Kidney (tissue), 13 donors: ENCODE measurements at regions not wholly inside any gene's neighbourhood (a gene's known extent, or its start where the extent isn't known, plus 50 kb on each side); places are given as distances from the start of the nearest gene placed in this dataset.

Source experiments
- DNase-seq, 5 donors: peaks; one replicate each; pipeline ENCODE4 v3.0.0-alpha.2; 2013 to 2020
- FAIRE-seq: peaks from 2 replicates; lab custom pipeline; 2012; peaks lifted over from hg19 to GRCh38; lab: Jason Lieb, UNC
- H3K27ac ChIP-seq, 2 donors: one replicate each; pipeline ENCODE4 v1.7.0; 2013; ENCODE audit warnings: low read depth in 2 of 2, low read length in 2 of 2, inconsistent platforms in 1 of 2
- H3K27me3 ChIP-seq: one replicate; pipeline ENCODE4 v1.7.1; 2013; ENCODE audit warnings: low read length, inconsistent platforms; ENCODE audit not compliant: control insufficient read depth, insufficient read depth
- H3K36me3 ChIP-seq, 3 donors: one replicate each; pipeline versions ENCODE4 v1.7.0 to v1.7.1; 2013; ENCODE audit warnings: low read length in 3 of 3, control low read depth in 1 of 3, inconsistent platforms in 1 of 3; ENCODE audit not compliant: insufficient read depth in 3 of 3, control insufficient read depth in 2 of 3
- H3K4me1 ChIP-seq, 3 donors: one replicate each; pipeline versions ENCODE4 v1.7.0 to v1.7.1; 2013; ENCODE audit warnings: low read length in 3 of 3, inconsistent platforms in 1 of 3, low read depth in 1 of 3; ENCODE audit not compliant: control insufficient read depth in 2 of 3, insufficient read depth in 2 of 3
- H3K4me3 ChIP-seq, 3 donors: one replicate each; pipeline versions ENCODE4 v1.7.0 to v1.8.1; 2013; ENCODE audit warnings: low read length in 3 of 3, control low read depth in 1 of 3, inconsistent platforms in 1 of 3
- H3K9ac ChIP-seq, 3 donors: one replicate each; pipeline versions ENCODE4 v1.7.0 to v1.7.1; 2013; ENCODE audit warnings: low read length in 3 of 3, control low read depth in 1 of 3, inconsistent platforms in 1 of 3
- H3K9me3 ChIP-seq, 3 donors: one replicate each; pipeline versions ENCODE4 v1.7.0 to v1.7.1; 2013; ENCODE audit warnings: low read length in 3 of 3, control low read depth in 1 of 3, inconsistent platforms in 1 of 3; ENCODE audit not compliant: control insufficient read depth in 2 of 3, insufficient read depth in 1 of 3
- CTCF ChIP-seq: IDR thresholded peaks from 3 replicates; pipeline ENCODE4 v1.5.1; 2012; ENCODE audit warnings: mild to moderate bottlenecking, moderate library complexity, borderline replicate concordance; ENCODE audit not compliant: insufficient read depth; ENCODE audit errors: extremely low read depth
- intact Hi-C: fragments of 100-400 bp; cut with DNase I; formaldehyde crosslinking; loops from one replicate; pipeline ENCODE4 v1.11.1; 2022
- donor health status: control.
- donor health status: control.
- donor health status: control.
- donor health status: control.
- donor health status: control.
- donor health status: DM: yes; HTN: yes; CAD: no.
- donor health status: Normal renal cell carcinoma (clear cell type).

DNA sequence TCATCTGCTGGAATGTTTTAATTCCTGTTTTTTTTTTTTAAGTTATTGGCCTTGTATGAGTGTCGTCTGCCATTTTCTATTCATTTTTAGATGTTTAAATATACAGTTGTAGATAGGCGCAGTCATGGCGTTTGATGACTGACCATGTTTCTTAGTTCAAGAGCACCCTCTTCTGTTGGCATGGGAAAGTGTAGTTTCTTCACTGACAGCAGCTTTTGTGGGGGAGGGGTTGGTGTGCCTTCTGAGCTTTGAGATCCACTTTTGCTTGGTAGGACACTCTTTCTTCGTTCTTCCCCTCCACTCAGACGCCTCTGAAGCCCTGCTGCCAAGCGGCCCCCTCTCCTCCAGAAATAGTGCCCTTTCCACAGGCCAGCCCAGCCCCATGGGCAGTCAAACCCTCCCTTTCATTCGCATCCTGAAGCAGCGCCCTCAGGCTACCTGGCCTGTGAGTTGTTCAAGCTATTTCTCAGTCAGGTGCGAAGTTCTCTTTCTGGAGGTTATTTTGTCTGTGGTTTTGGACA lies 492.0 kb downstream of the TNS1 start:
- DNase-seq (peak in 4 of 5 donors; percentile 82 to 94 (median 87)), FAIRE-seq (peak; percentile 92)
- no peaks in the 10 kb centered on the region for H3K9me3 ChIP-seq
- no peak overlapping the region for H3K9ac ChIP-seq
- peaks cover 0 to 5% (median 0%) of the 10 kb centered on the region in 3 donors for H3K4me1 ChIP-seq
- peak; percentile 71 for TF ChIP-seq CTCF
- H3K36me3 ChIP-seq = no peaks in the 10 kb centered on the region
- H3K27ac ChIP-seq = no peak overlapping the region
- H3K27me3 ChIP-seq = no peaks in the 10 kb centered on the region
- intact Hi-C loops = loop anchor here (5.0 kb wide), 1 partner anchor 814 kb away; the partner anchor contains the start of gene IGFBP5
- H3K4me3 ChIP-seq = peak overlapping the region in 1 of 3 donors; percentile 21

DNA sequence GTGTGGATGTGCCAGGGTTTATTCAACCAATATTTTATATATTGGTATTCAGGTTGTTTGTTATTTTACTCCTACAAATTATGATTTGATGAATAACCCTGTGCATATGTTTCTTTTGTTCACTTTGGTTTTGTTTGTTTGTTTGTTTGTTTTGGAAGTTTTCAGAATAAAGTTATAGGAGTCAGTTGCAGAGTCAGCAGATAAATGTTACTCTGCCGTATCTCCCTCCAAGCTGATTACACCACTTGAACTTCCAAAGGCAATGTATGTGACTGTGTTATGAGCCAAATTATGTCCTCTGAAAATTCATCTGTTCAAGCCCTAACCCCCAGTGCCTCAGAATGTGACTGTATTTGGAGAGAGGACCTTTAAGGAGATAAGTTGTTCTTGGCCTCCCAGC lies 497.5 kb downstream of the TNS1 start:
- FAIRE-seq (no peak), DNase-seq (no peak)
- no peak overlapping the region for H3K27ac ChIP-seq
- no peaks in the 10 kb centered on the region for H3K36me3 ChIP-seq
- intact Hi-C loops = no loop called here
- no peak overlapping the region for H3K4me3 ChIP-seq
- H3K4me1 ChIP-seq = no peaks in the 10 kb centered on the region
- TF ChIP-seq CTCF = no peak
- H3K9ac ChIP-seq = no peak overlapping the region
- no peaks in the 10 kb centered on the region for H3K9me3 ChIP-seq
- H3K27me3 ChIP-seq = no peaks in the 10 kb centered on the region

- Histone ChIP-seq H3K4me3 (no peak overlapping the region), H3K27ac (no peak overlapping the region), H3K9ac (no peak overlapping the region), H3K9me3 (no peaks in the 10 kb centered on the region), H3K27me3 (no peaks in the 10 kb centered on the region), H3K36me3 (no peaks in the 10 kb centered on the region), H3K4me1 (no peaks in the 10 kb centered on the region)
- no peak for FAIRE-seq
- TF ChIP-seq CTCF = no peak
- DNase-seq = no peak
- intact Hi-C loops = no loop called here
Observed at GRCh38 chr2:217501887-217502286, 500.9 kb downstream of the TNS1 start.

DNA sequence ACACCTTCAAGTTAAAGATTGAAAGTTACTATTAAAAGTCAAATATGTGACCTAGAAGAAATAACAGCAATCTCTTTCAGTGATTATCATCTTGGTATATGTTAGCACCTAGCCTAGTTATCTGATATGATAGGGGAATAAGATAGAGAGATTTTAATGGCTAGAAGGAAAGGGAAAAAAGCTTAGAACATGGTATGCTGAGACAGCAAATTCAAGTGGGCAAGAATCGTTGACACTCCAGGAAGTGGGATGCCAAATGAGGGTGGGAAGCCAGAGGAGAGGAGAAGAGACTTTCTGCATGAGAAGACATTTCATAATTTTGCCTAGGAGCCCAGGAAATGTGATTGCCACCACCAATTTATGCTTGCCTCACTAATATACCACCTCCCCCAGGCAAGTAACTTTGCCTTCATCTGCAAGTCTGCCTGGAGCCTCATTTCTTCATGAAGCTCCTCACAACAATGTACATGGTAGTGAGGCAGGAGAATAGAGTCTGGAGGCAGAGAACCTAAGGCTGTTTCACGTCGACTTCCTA lies 504.9 kb downstream of the TNS1 start:
- Histone ChIP-seq H3K4me3 (no peak overlapping the region), H3K27ac (no peak overlapping the region), H3K4me1 (no peaks in the 10 kb centered on the region), H3K9me3 (no peaks in the 10 kb centered on the region), H3K27me3 (no peaks in the 10 kb centered on the region), H3K9ac (no peak overlapping the region), H3K36me3 (no peaks in the 10 kb centered on the region)
- DNase-seq (no peak), FAIRE-seq (no peak)
- intact Hi-C loops = no loop called here
- no peak for TF ChIP-seq CTCF
